Activated T-cell treated with anti-CD3 and anti-CD28 coated beads, Interleukin-2, amount 50 U/mL, for 72 hours (primary cell): ENCODE measurements at regions not wholly inside any gene's neighbourhood (a gene's known extent, or its start where the extent isn't known, plus 50 kb on each side); places are given as distances from the start of the nearest gene placed in this dataset.
"Not testable (repeated sequence)": the region's sequence is repeated elsewhere in the genome, so short reads cannot be mapped to it uniquely, and the experiment has no call there.

Experiments
- ATAC-seq, 2 donors: fragments of 150-1000 bp; cut with Tn5 transposase; replicated peaks in 1 of 2; 2 replicates each; pipeline ENCODE4 v1.10.0; 2021; ENCODE audit warnings: moderate library complexity in 2 of 2, mild to moderate bottlenecking in 1 of 2
- DNase-seq, 2 donors: peaks; one replicate each; pipeline ENCODE4 v3.0.0; 2021 to 2022; ENCODE audit warnings: mixed read lengths in 1 of 2
- H3K27ac Mint-ChIP-seq: one replicate; pipeline ENCODE4 v1.8.0; 2022; ENCODE audit warnings: mild to moderate bottlenecking, moderate library complexity, mixed read lengths
- H3K27me3 Mint-ChIP-seq: one replicate; pipeline ENCODE4 v1.8.0; 2022; ENCODE audit warnings: low read depth, mixed read lengths
- H3K36me3 Mint-ChIP-seq, 2 donors: one replicate each; pipeline ENCODE4 v1.8.0; 2022; ENCODE audit warnings: mixed read lengths in 2 of 2, mild to moderate bottlenecking in 1 of 2; ENCODE audit not compliant: insufficient read depth in 2 of 2
- H3K4me1 Mint-ChIP-seq: one replicate; pipeline ENCODE4 v1.8.0; 2022; ENCODE audit warnings: low read depth, mixed read lengths
- H3K4me3 Mint-ChIP-seq, 2 donors: one replicate each; pipeline ENCODE4 v1.8.0; 2022; ENCODE audit warnings: mild to moderate bottlenecking in 2 of 2, mixed read lengths in 2 of 2, moderate library complexity in 2 of 2
- H3K9me3 Mint-ChIP-seq, 2 donors: one replicate each; pipeline ENCODE4 v1.8.0; 2022; ENCODE audit warnings: mixed read lengths in 2 of 2

- Mint-ChIP-seq H3K27me3 (no peaks in the 10 kb centered on the region), H3K27ac (no peak overlapping the region), H3K4me3 (no peak overlapping the region), H3K36me3 (no peaks in the 10 kb centered on the region), H3K4me1 (no peaks in the 10 kb centered on the region), H3K9me3 (no peaks in the 10 kb centered on the region)
- ATAC-seq (no peak), DNase-seq (no peak)
Observed at GRCh38 chr4:159552979-159553768, 450.3 kb downstream of the RAPGEF2 start.

- ATAC-seq = no peak
- Mint-ChIP-seq H3K36me3 (no peaks in the 10 kb centered on the region), H3K27me3 (no peaks in the 10 kb centered on the region), H3K9me3 (no peaks in the 10 kb centered on the region), H3K27ac (no peak overlapping the region), H3K4me3 (no peak overlapping the region), H3K4me1 (no peaks in the 10 kb centered on the region)
- DNase-seq = no peak
Observed at GRCh38 chr4:159555873-159556272, 453.0 kb downstream of the RAPGEF2 start.

DNA sequence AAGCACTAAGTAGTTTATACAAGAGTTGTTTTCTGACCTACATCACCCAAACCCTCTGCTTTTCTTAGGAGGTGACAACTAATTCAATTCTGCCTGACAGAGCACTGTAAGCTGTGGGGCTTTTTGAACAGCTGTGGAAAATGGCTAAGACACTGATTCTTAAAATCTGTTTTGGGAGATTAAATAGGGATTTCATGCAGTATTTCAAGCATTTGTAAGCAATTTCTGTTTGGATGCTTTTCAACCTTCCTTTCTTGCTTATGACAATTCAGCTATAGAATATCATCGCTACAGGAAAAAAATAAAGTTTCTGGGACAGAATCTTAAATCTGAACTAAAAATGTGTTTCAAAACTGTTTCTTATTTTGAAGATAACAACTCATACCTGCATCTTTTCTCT lies 459.5 kb downstream of the RAPGEF2 start:
- Mint-ChIP-seq H3K4me1 (no peaks in the 10 kb centered on the region), H3K4me3 (no peak overlapping the region), H3K36me3 (no peaks in the 10 kb centered on the region), H3K27me3 (no peaks in the 10 kb centered on the region), H3K9me3 (peaks cover 0 to 2% of the 10 kb centered on the region in 2 donors), H3K27ac (no peak overlapping the region)
- ATAC-seq = no peak
- no peak for DNase-seq

- H3K9me3 Mint-ChIP-seq = peaks cover 0 to 3% of the 10 kb centered on the region in 2 donors
- no peak overlapping the region for H3K4me3 Mint-ChIP-seq
- H3K36me3 Mint-ChIP-seq = no peaks in the 10 kb centered on the region
- no peaks in the 10 kb centered on the region for H3K4me1 Mint-ChIP-seq
- no peak overlapping the region for H3K27ac Mint-ChIP-seq
- ATAC-seq (no peak), DNase-seq (no peak)
- H3K27me3 Mint-ChIP-seq = no peaks in the 10 kb centered on the region
Observed at GRCh38 chr4:159563257-159563656, 460.4 kb downstream of the RAPGEF2 start.

DNA sequence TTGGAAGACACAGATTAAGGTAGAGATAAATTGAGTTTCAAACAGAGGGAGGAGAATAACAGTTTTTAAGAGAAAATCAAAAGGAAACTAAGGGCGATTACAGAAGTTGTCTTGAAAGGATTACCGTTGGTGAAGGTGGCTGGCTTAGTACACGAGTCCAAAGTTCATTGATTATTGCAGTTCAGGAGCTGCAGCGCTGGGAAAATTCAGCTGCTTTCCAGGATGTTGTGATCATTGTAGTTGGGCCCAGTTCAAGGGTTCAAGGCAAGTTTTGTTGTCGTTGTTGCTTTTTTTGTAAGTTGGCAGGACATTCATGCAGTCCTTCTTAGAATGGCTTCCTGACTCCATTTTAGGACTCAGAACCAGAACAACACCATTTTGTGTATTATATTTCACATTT lies 461.7 kb downstream of the RAPGEF2 start:
- no peaks in the 10 kb centered on the region for H3K4me1 Mint-ChIP-seq
- no peak overlapping the region for H3K4me3 Mint-ChIP-seq
- peaks cover 0 to 5% of the 10 kb centered on the region in 2 donors for H3K9me3 Mint-ChIP-seq
- no peak for ATAC-seq
- H3K36me3 Mint-ChIP-seq = no peaks in the 10 kb centered on the region
- DNase-seq = no peak
- no peak overlapping the region for H3K27ac Mint-ChIP-seq
- no peaks in the 10 kb centered on the region for H3K27me3 Mint-ChIP-seq

GRCh38 chr4:159566786-159567185 lies 463.9 kb downstream of the RAPGEF2 start:
- H3K9me3 Mint-ChIP-seq = peaks cover 7 to 12% of the 10 kb centered on the region in 2 donors
- H3K27me3 Mint-ChIP-seq = no peaks in the 10 kb centered on the region
- ATAC-seq = no peak
- no peak overlapping the region for H3K27ac Mint-ChIP-seq
- DNase-seq = no peak
- H3K36me3 Mint-ChIP-seq = no peaks in the 10 kb centered on the region
- no peaks in the 10 kb centered on the region for H3K4me1 Mint-ChIP-seq
- H3K4me3 Mint-ChIP-seq = no peak overlapping the region

DNA sequence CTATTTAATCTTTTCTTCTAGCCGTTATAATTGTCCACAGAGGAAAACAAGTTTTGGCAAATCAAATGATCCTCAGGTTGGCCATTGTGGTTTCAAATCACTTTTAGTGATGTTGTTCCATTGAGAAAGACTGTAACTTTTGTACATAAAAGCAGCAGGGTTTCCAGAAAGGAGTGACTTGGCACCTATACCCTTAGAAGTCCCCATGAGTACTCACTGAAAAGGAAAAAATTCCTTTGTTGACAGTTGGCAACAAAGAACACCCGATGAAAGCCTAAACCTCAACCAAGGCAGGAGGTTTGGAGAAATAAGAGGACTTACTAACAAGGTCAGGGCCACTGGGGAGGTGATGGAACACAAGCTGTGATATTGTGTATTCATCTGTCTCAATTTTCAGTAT lies 474.4 kb downstream of the RAPGEF2 start:
- no peak for ATAC-seq
- Mint-ChIP-seq H3K27ac (no peak overlapping the region), H3K4me1 (no peaks in the 10 kb centered on the region), H3K4me3 (no peak overlapping the region), H3K9me3 (peaks cover 1 to 2% of the 10 kb centered on the region in 2 donors), H3K36me3 (peaks cover 0 to 1% of the 10 kb centered on the region in 2 donors), H3K27me3 (no peaks in the 10 kb centered on the region)
- no peak for DNase-seq

DNA sequence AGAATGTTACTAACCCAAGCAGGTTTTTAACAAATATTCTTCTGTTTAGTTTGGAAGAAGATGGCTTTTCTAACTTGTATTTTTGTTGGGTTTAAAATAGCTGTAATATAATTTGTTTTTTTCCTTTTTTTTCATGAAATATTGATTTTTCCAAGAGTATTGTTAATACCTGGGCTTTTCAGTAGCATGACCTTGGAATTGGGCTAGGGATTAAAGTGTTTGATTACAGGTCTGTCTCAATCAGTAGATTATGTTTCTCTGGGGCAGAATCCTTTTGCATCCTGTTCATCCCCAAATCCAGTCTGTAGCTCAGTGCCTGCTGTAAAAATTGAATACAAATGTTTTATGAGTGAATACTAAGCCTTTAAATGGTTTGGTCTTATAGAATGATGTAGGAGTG lies 479.8 kb downstream of the RAPGEF2 start:
- peaks cover 1 to 2% of the 10 kb centered on the region in 2 donors for H3K36me3 Mint-ChIP-seq
- H3K9me3 Mint-ChIP-seq = peaks cover 5 to 8% of the 10 kb centered on the region in 2 donors
- DNase-seq (no peak), ATAC-seq (no peak)
- H3K27me3 Mint-ChIP-seq = no peaks in the 10 kb centered on the region
- H3K4me3 Mint-ChIP-seq = no peak overlapping the region
- no peak overlapping the region for H3K27ac Mint-ChIP-seq
- no peaks in the 10 kb centered on the region for H3K4me1 Mint-ChIP-seq

GRCh38 chr4:159592898-159593556 lies 490.1 kb downstream of the RAPGEF2 start:
- ATAC-seq (no peak), DNase-seq (no peak)
- Mint-ChIP-seq H3K27ac (no peak overlapping the region), H3K4me3 (no peak overlapping the region), H3K9me3 (peaks cover 0 to 2% of the 10 kb centered on the region in 2 donors), H3K4me1 (no peaks in the 10 kb centered on the region), H3K27me3 (no peaks in the 10 kb centered on the region), H3K36me3 (no peaks in the 10 kb centered on the region)

- ATAC-seq (no peak), DNase-seq (no peak)
- no peak overlapping the region for H3K27ac Mint-ChIP-seq
- H3K36me3 Mint-ChIP-seq = no peaks in the 10 kb centered on the region
- H3K4me1 Mint-ChIP-seq = no peaks in the 10 kb centered on the region
- no peak overlapping the region for H3K4me3 Mint-ChIP-seq
- no peaks in the 10 kb centered on the region for H3K27me3 Mint-ChIP-seq
- peaks cover 0 to 2% of the 10 kb centered on the region in 2 donors for H3K9me3 Mint-ChIP-seq
Observed at GRCh38 chr4:159593681-159594080, 490.8 kb downstream of the RAPGEF2 start.

DNA sequence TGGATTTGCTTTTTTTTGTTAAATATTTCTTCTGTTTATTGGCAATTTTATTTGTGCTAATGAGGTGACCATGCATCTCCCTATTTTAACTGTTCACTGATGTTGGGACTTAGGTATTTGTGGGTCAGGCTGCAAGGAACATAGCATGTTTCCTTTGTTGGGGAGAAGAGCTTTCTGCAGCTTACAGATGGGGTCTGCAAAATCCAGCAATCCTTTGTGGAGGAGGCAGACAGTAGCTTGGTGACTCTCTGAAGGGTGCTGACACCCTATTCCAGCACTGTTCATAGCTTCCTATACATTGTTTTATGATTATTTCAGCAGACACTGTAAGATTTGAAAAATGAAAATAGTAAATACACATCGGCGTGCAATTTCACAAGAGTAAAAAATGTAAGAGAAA lies 491.7 kb downstream of the RAPGEF2 start:
- Mint-ChIP-seq H3K36me3 (no peaks in the 10 kb centered on the region), H3K4me3 (no peak overlapping the region), H3K9me3 (no peaks in the 10 kb centered on the region), H3K27ac (no peak overlapping the region), H3K4me1 (no peaks in the 10 kb centered on the region), H3K27me3 (no peaks in the 10 kb centered on the region)
- DNase-seq = no peak
- ATAC-seq = no peak

DNA sequence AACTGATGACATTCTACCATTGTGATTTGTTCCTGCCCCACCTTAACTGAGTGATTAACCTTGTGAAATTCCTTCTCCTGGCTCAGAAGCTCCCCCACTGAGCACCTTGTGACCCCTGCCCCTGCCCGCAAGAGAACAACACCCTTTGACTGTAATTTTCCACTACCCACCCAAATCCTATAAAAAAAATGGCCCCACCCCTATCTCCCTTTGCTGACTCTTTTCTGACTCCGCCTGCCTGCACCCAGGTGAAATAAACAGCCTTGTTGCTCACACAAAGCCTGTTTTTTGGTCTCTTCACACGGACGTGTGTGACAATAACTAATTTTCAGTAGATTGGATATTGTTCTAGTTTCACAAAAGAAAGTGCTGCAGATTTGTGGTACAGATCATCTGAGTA lies 492.2 kb downstream of the RAPGEF2 start:
- not testable (repeated sequence) for H3K4me3 Mint-ChIP-seq, DNase-seq, H3K27ac Mint-ChIP-seq, H3K4me1 Mint-ChIP-seq, ATAC-seq, H3K9me3 Mint-ChIP-seq, H3K27me3 Mint-ChIP-seq, H3K36me3 Mint-ChIP-seq

DNA sequence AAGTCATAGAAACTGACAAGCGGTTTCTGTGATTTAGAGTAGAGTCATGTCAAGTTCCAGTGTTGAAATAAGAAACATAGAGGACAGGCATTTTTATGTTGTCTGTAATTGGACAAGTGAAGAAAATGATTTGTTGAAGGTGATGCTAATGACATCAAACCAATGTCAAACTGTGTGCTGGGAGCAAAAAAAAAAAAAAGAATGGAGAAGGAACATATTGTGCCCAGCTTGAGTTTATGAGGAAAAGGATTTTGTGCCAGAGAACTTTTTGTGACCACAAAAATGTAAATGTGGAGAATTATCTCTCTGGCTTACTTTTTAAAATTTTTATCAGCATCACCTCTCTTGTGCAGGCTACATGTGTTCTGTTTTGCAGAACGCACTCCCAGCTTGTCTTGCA lies 495.7 kb downstream of the RAPGEF2 start:
- ATAC-seq (no peak), DNase-seq (no peak)
- Mint-ChIP-seq H3K27ac (no peak overlapping the region), H3K4me1 (no peaks in the 10 kb centered on the region), H3K27me3 (no peaks in the 10 kb centered on the region), H3K9me3 (no peaks in the 10 kb centered on the region), H3K36me3 (no peaks in the 10 kb centered on the region), H3K4me3 (no peak overlapping the region)

DNA sequence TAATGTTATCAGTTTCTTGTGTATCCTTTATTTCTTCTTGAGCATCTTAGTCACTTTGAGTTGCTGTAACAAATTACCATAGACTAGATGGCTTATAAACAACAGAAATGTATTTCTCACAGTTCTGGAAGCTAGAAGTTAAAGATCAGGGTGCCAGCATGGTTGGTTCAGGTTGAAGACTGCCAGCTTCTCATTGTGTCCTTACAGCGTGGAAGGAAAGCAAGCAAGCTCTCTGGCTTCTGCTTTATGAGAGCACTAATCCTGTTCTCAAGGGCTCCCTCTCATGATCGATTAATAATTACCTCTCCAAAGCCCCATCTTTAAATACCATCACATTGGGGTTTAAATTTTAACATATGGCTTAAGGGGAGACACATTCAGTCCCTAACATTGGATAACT lies 497.2 kb downstream of the RAPGEF2 start:
- H3K36me3 Mint-ChIP-seq = no peaks in the 10 kb centered on the region
- ATAC-seq = no peak
- H3K4me3 Mint-ChIP-seq = no peak overlapping the region
- peaks cover 0 to 1% of the 10 kb centered on the region in 2 donors for H3K9me3 Mint-ChIP-seq
- no peak for DNase-seq
- H3K27ac Mint-ChIP-seq = no peak overlapping the region
- no peaks in the 10 kb centered on the region for H3K4me1 Mint-ChIP-seq
- no peaks in the 10 kb centered on the region for H3K27me3 Mint-ChIP-seq
